Astrocyte (in vitro differentiated cells and primary cell): ENCODE measurements at regions not wholly inside any gene's neighbourhood (a gene's known extent, or its start where the extent isn't known, plus 50 kb on each side); places are given as distances from the start of the nearest gene placed in this dataset.

Source experiments
- DNase-seq: peaks from one replicate; pipeline ENCODE4 v3.0.0-alpha.2; 2010; ENCODE audit warnings: low read depth
- FAIRE-seq: peaks from 2 replicates; lab custom pipeline; 2011; peaks lifted over from hg19 to GRCh38; lab: Jason Lieb, UNC
- H2AFZ ChIP-seq: 2 replicates; pipeline ENCODE4 v1.6.0; 2012; ENCODE audit warnings: low read depth, low read length, inconsistent platforms
- H3K27ac ChIP-seq: 2 replicates; pipeline ENCODE4 v1.5.1; 2011; ENCODE audit warnings: low read depth, low read length, inconsistent platforms
- H3K27me3 ChIP-seq: 2 replicates; pipeline ENCODE4 v1.6.0; 2011; ENCODE audit warnings: low read length, inconsistent platforms; ENCODE audit not compliant: insufficient read depth
- H3K36me3 ChIP-seq: 2 replicates; pipeline ENCODE4 v1.5.1; 2011; ENCODE audit warnings: low read length, inconsistent platforms; ENCODE audit not compliant: insufficient read depth
- H3K4me1 ChIP-seq: 2 replicates; pipeline ENCODE4 v1.5.1; 2011; ENCODE audit warnings: low read length, inconsistent platforms; ENCODE audit not compliant: insufficient read depth
- H3K4me2 ChIP-seq: 2 replicates; pipeline ENCODE4 v1.6.0; 2012; ENCODE audit warnings: low read length, inconsistent platforms
- H3K4me3 ChIP-seq: 2 replicates; pipeline ENCODE4 v1.5.1; 2011; ENCODE audit warnings: low read depth, mild to moderate bottlenecking, low read length, inconsistent platforms; ENCODE audit not compliant: insufficient read depth
- H3K79me2 ChIP-seq: 2 replicates; pipeline ENCODE4 v1.6.0; 2012; ENCODE audit warnings: mild to moderate bottlenecking, low read length, inconsistent platforms; ENCODE audit not compliant: insufficient read depth
- H3K9ac ChIP-seq: 2 replicates; pipeline ENCODE4 v1.6.0; 2012; ENCODE audit warnings: mild to moderate bottlenecking, low read length, inconsistent platforms
- H3K9me3 ChIP-seq: 2 replicates; pipeline ENCODE4 v1.5.1; 2012; ENCODE audit warnings: low read depth, mild to moderate bottlenecking, low read length, inconsistent platforms; ENCODE audit not compliant: insufficient read depth
- H4K20me1 ChIP-seq: 2 replicates; pipeline ENCODE4 v1.6.0; 2012; ENCODE audit warnings: low read length, inconsistent platforms; ENCODE audit not compliant: insufficient read depth
- H3K27ac Mint-ChIP-seq: one replicate; pipeline ENCODE4 v1.8.0; 2021; ENCODE audit warnings: mild to moderate bottlenecking, mixed read lengths; ENCODE audit not compliant: unreplicated experiment
- H3K27me3 Mint-ChIP-seq: one replicate; pipeline ENCODE4 v1.8.0; 2021; ENCODE audit warnings: low read depth, mixed read lengths; ENCODE audit not compliant: unreplicated experiment
- H3K36me3 Mint-ChIP-seq: one replicate; pipeline ENCODE4 v1.8.0; 2021; ENCODE audit warnings: low read depth, mixed read lengths; ENCODE audit not compliant: unreplicated experiment
- H3K4me1 Mint-ChIP-seq: one replicate; pipeline ENCODE4 v1.8.0; 2021; ENCODE audit warnings: low read depth, mixed read lengths; ENCODE audit not compliant: unreplicated experiment
- H3K4me3 Mint-ChIP-seq: one replicate; pipeline ENCODE4 v1.8.0; 2021; ENCODE audit warnings: mild to moderate bottlenecking, moderate library complexity, mixed read lengths; ENCODE audit not compliant: unreplicated experiment
- H3K9me3 Mint-ChIP-seq: one replicate; pipeline ENCODE4 v1.8.0; 2021; ENCODE audit warnings: mild to moderate bottlenecking, mixed read lengths; ENCODE audit not compliant: unreplicated experiment
- EZH2 ChIP-seq: IDR thresholded peaks from 2 replicates; pipeline ENCODE4 v1.6.1; 2012; ENCODE audit warnings: mild to moderate bottlenecking, low read length, inconsistent platforms; ENCODE audit not compliant: insufficient read depth
- TF ChIP-seq, protein P1 (sequence below): IDR thresholded peaks from 2 replicates; pipeline ENCODE4 v1.5.1; 2011; ENCODE audit warnings: low read depth, mild to moderate bottlenecking, inconsistent platforms, low read length, moderate library complexity; ENCODE audit not compliant: insufficient read depth

DNA sequence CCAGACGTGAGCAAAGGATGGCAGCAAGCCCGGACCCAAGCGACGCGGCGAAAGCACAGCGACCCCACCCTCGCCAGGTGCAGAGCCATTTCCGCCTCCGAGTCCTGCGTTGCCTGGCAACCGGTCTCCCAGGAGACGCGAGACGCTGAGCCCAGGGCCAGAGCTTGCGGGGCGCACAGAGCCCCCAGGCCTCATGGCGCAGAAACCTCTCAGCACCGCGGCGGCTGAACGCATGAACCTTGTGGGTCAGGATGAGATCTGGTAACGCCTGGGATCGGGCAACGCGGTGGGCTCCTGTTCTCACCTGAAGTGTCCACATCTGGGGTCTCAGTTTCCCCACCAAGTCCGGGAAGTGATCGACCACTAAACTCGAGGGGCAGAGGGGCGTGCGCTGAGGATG is 77.7 kb downstream of the ANKRD60 start:
- H2AFZ ChIP-seq = no peak overlapping the region
- H3K27ac ChIP-seq = no peak overlapping the region
- H3K9me3 ChIP-seq = peaks cover 4% of the 10 kb centered on the region
- H3K27me3 ChIP-seq = peaks cover 38% of the 10 kb centered on the region
- no peak for DNase-seq
- FAIRE-seq = no peak
- H3K4me3 Mint-ChIP-seq = no peak overlapping the region
- no peaks in the 10 kb centered on the region for H3K36me3 Mint-ChIP-seq
- H3K79me2 ChIP-seq = no peaks in the 10 kb centered on the region
- H3K4me1 Mint-ChIP-seq = no peaks in the 10 kb centered on the region
- TF ChIP-seq EZH2 = no peak
- TF ChIP-seq, protein P1, sequence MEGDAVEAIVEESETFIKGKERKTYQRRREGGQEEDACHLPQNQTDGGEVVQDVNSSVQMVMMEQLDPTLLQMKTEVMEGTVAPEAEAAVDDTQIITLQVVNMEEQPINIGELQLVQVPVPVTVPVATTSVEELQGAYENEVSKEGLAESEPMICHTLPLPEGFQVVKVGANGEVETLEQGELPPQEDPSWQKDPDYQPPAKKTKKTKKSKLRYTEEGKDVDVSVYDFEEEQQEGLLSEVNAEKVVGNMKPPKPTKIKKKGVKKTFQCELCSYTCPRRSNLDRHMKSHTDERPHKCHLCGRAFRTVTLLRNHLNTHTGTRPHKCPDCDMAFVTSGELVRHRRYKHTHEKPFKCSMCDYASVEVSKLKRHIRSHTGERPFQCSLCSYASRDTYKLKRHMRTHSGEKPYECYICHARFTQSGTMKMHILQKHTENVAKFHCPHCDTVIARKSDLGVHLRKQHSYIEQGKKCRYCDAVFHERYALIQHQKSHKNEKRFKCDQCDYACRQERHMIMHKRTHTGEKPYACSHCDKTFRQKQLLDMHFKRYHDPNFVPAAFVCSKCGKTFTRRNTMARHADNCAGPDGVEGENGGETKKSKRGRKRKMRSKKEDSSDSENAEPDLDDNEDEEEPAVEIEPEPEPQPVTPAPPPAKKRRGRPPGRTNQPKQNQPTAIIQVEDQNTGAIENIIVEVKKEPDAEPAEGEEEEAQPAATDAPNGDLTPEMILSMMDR = no peak
- H3K27me3 Mint-ChIP-seq = peaks cover 88% of the 10 kb centered on the region
- H3K4me1 ChIP-seq = peaks cover 3% of the 10 kb centered on the region
- H3K9ac ChIP-seq = no peak overlapping the region
- no peaks in the 10 kb centered on the region for H3K36me3 ChIP-seq
- peaks cover 10% of the 10 kb centered on the region for H3K9me3 Mint-ChIP-seq
- no peaks in the 10 kb centered on the region for H4K20me1 ChIP-seq
- H3K27ac Mint-ChIP-seq = no peak overlapping the region
- no peak overlapping the region for H3K4me2 ChIP-seq
- H3K4me3 ChIP-seq = no peak overlapping the region

DNA sequence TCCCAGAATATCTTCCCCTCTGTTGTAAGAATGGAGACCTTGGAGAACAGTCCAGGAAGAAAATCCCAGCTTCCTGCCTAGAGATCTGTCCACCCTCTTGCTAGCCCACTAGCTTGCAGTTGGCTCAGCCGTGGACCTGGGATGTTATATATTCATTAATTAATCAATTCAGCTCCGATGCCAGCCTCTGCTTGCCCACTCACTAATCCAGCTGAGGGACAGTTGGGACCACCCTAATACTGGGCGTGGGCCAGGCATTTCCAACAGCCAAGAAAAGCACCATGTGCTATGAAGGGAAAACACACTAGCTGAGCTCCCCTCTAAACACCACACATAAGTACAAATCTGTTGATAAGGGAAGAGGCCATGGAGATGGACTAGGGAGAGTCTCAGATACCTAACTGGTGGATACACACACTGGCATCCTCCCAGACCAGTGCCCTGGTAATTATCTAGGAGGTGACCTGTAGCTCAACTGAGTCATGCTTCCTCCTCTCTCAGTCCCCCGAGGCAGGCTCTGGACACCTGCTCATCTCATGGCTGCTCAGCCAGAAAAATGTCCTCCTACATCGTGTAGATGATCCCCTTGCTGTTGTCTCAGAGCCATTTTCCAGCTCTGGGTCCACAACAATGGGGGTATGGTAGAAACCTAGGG is 78.9 kb downstream of the ANKRD60 start:
- peaks cover 38% of the 10 kb centered on the region for H3K27me3 ChIP-seq
- H3K9ac ChIP-seq = no peak overlapping the region
- Mint-ChIP-seq H3K27ac (no peak overlapping the region), H3K36me3 (no peaks in the 10 kb centered on the region), H3K27me3 (peaks cover 90% of the 10 kb centered on the region), H3K4me1 (no peaks in the 10 kb centered on the region), H3K4me3 (no peak overlapping the region), H3K9me3 (peaks cover 10% of the 10 kb centered on the region)
- H3K27ac ChIP-seq = no peak overlapping the region
- FAIRE-seq (no peak), DNase-seq (no peak)
- TF ChIP-seq, protein P1 = no peak
- no peak for TF ChIP-seq EZH2
- H3K4me1 ChIP-seq = peaks cover 3% of the 10 kb centered on the region
- H3K4me3 ChIP-seq = no peak overlapping the region
- H4K20me1 ChIP-seq = no peaks in the 10 kb centered on the region
- H2AFZ ChIP-seq = no peak overlapping the region
- no peaks in the 10 kb centered on the region for H3K36me3 ChIP-seq
- peaks cover 4% of the 10 kb centered on the region for H3K9me3 ChIP-seq
- no peaks in the 10 kb centered on the region for H3K79me2 ChIP-seq
- H3K4me2 ChIP-seq = no peak overlapping the region

DNA sequence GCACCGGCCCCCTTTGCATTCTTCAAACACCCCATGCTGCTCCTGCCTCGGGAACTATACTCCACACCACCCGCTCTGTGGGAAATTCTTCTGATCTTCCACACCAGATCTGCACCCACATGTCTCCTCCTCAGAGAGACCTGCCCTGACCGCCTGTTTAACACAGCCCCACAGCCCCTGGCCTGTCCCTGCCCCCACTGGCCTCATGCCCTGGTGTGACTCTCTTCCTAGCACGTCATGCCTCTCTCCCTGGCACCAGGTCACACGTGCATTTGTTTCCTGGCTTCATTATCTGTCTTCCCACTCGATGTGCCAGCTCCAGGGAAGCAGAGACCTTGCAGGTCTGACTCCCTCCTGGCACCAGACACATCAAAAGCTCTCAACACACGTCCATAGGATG is 79.6 kb downstream of the ANKRD60 start:
- no peak for FAIRE-seq
- peaks cover 3% of the 10 kb centered on the region for H3K4me1 ChIP-seq
- H3K79me2 ChIP-seq = no peaks in the 10 kb centered on the region
- H3K9ac ChIP-seq = no peak overlapping the region
- Mint-ChIP-seq H3K27ac (no peak overlapping the region), H3K4me3 (no peak overlapping the region), H3K4me1 (no peaks in the 10 kb centered on the region), H3K27me3 (peaks cover 93% of the 10 kb centered on the region), H3K36me3 (no peaks in the 10 kb centered on the region), H3K9me3 (peaks cover 10% of the 10 kb centered on the region)
- no peak for DNase-seq
- H3K4me2 ChIP-seq = no peak overlapping the region
- H3K36me3 ChIP-seq = no peaks in the 10 kb centered on the region
- no peak overlapping the region for H2AFZ ChIP-seq
- TF ChIP-seq, protein P1 = no peak
- TF ChIP-seq EZH2 = no peak
- no peaks in the 10 kb centered on the region for H4K20me1 ChIP-seq
- no peak overlapping the region for H3K27ac ChIP-seq
- H3K27me3 ChIP-seq = peaks cover 38% of the 10 kb centered on the region
- H3K9me3 ChIP-seq = peaks cover 4% of the 10 kb centered on the region
- no peak overlapping the region for H3K4me3 ChIP-seq
